Neural cell (in vitro differentiated cells): ENCODE measurements at regions not wholly inside any gene's neighbourhood (a gene's known extent, or its start where the extent isn't known, plus 50 kb on each side); places are given as distances from the start of the nearest gene placed in this dataset.

Source experiments
- H2AFZ ChIP-seq: fragments of 200-600, 300-800 bp; sonication (generic), shearing (Covaris generic); 2 replicates; pipeline ENCODE4 v1.6.0; 2014; ENCODE audit warnings: low read depth, mild to moderate bottlenecking, antibody characterized with exemption, low read length, moderate library complexity
- H3F3A ChIP-seq: fragments of 200-600 bp; shearing (Covaris generic); 2 replicates; pipeline ENCODE4 v1.6.1; 2016; ENCODE audit warnings: mild to moderate bottlenecking, moderate library complexity, mixed read lengths, antibody characterized with exemption, low read length; ENCODE audit not compliant: insufficient read depth, poor library complexity, severe bottlenecking
- H3K27ac ChIP-seq: fragments of 200-600, 300-800 bp; sonication (generic), shearing (Covaris generic); 2 replicates; pipeline ENCODE4 v1.5.1; 2014; ENCODE audit warnings: mild to moderate bottlenecking, low read length, moderate library complexity
- H3K27me3 ChIP-seq: fragments of 300-800, 200-600 bp; sonication (generic), shearing (Covaris generic); 2 replicates; pipeline ENCODE4 v1.6.0; 2014; ENCODE audit warnings: mild to moderate bottlenecking, low read depth, low read length, moderate library complexity; ENCODE audit not compliant: insufficient read depth
- H3K36me3 ChIP-seq: fragments of 300-800, 200-600 bp; sonication (generic), shearing (Covaris generic); 2 replicates; pipeline ENCODE4 v1.5.1; 2014; ENCODE audit warnings: mild to moderate bottlenecking, antibody characterized with exemption, low read length, moderate library complexity; ENCODE audit not compliant: insufficient read depth
- H3K4me2 ChIP-seq: fragments of 300-800, 200-600 bp; sonication (generic), shearing (Covaris generic); 2 replicates; pipeline ENCODE4 v1.6.0; 2014; ENCODE audit warnings: mild to moderate bottlenecking, low read length
- H3K4me3 ChIP-seq: fragments of 300-800, 200-600 bp; sonication (generic), shearing (Covaris generic); 2 replicates; pipeline ENCODE4 v1.5.1; 2014; ENCODE audit warnings: mild to moderate bottlenecking, low read length, moderate library complexity
- H3K79me2 ChIP-seq: fragments of 200-600 bp; shearing (Covaris generic); replicated peaks from 2 replicates; pipeline ENCODE4 v1.6.0; 2014; ENCODE audit warnings: mild to moderate bottlenecking, low read length, moderate library complexity; ENCODE audit not compliant: insufficient read depth
- H3K9ac ChIP-seq: fragments of 300-800, 200-600 bp; sonication (generic), shearing (Covaris generic); 2 replicates; pipeline ENCODE4 v1.6.1; 2016; ENCODE audit warnings: mild to moderate bottlenecking, low read length, mixed read lengths
- H3K9me2 ChIP-seq: fragments of 200-600 bp; shearing (Covaris generic); 2 replicates; pipeline ENCODE4 v1.6.1; 2016; ENCODE audit warnings: mild to moderate bottlenecking, low read length, mixed read lengths; ENCODE audit not compliant: insufficient read depth
- H3K9me3 ChIP-seq: fragments of 200-600, 300-800 bp; sonication (generic), shearing (Covaris generic); 2 replicates; pipeline ENCODE4 v1.6.1; 2016; ENCODE audit warnings: mild to moderate bottlenecking, mixed run types, low read length, moderate library complexity, mixed read lengths
- H4K20me1 ChIP-seq: fragments of 200-600 bp; shearing (Covaris generic); 2 replicates; pipeline ENCODE4 v1.6.1; 2016; ENCODE audit warnings: mild to moderate bottlenecking, mixed run types; ENCODE audit not compliant: insufficient read depth
- CTCF ChIP-seq: fragments of 450-650 bp; IDR thresholded peaks from 2 replicates; pipeline ENCODE4 v1.5.1; 2014; ENCODE audit warnings: antibody characterized with exemption, mild to moderate bottlenecking, moderate library complexity; ENCODE audit not compliant: poor library complexity, severe bottlenecking
- EP300 ChIP-seq: fragments of 450-650 bp; conservative IDR thresholded peaks from 2 replicates; pipeline ENCODE4 v1.6.1; 2014; ENCODE audit warnings: antibody characterized with exemption, mild to moderate bottlenecking, moderate library complexity; ENCODE audit not compliant: poor library complexity, severe bottlenecking
- EZH2 ChIP-seq: fragments of 200-600, 300-800 bp; shearing (Covaris generic), sonication (generic); IDR thresholded peaks from 2 replicates; pipeline ENCODE4 v1.6.1; 2014; ENCODE audit warnings: antibody characterized with exemption, low read length, borderline replicate concordance, mild to moderate bottlenecking; ENCODE audit not compliant: insufficient read depth, poor library complexity, severe bottlenecking
- MXI1 ChIP-seq: fragments of 450-650 bp; conservative IDR thresholded peaks from 2 replicates; pipeline ENCODE4 v1.6.1; 2014; ENCODE audit warnings: antibody characterized with exemption, mild to moderate bottlenecking; ENCODE audit not compliant: poor library complexity, severe bottlenecking
- POLR2AphosphoS5 ChIP-seq: IDR thresholded peaks from 2 replicates; pipeline ENCODE4 v1.6.1; 2012
- RAD21 ChIP-seq: fragments of 450-650 bp; conservative IDR thresholded peaks from 2 replicates; pipeline ENCODE4 v1.6.1; 2014; ENCODE audit warnings: antibody characterized with exemption, mild to moderate bottlenecking, moderate library complexity
- REST ChIP-seq: IDR thresholded peaks from 2 replicates; pipeline ENCODE4 v1.6.1; 2012; ENCODE audit warnings: borderline replicate concordance
- SMC3 ChIP-seq: fragments of 450-650 bp; conservative IDR thresholded peaks from 2 replicates; pipeline ENCODE4 v1.6.1; 2014; ENCODE audit warnings: antibody characterized with exemption, mild to moderate bottlenecking, moderate library complexity; ENCODE audit not compliant: poor library complexity
- TAF1 ChIP-seq: IDR thresholded peaks from 2 replicates; pipeline ENCODE4 v1.6.1; 2012; ENCODE audit warnings: low read depth

- no peak overlapping the region for H3K9ac ChIP-seq
- no peaks in the 10 kb centered on the region for H3K27me3 ChIP-seq
- H2AFZ ChIP-seq, result no peak overlapping the region
- H3K9me3 ChIP-seq, result no peaks in the 10 kb centered on the region
- H3F3A ChIP-seq, result no peaks in the 10 kb centered on the region
- no peak overlapping the region for H3K27ac ChIP-seq
- no peaks in the 10 kb centered on the region for H3K9me2 ChIP-seq
- H3K4me2 ChIP-seq, result no peak overlapping the region
- no peak for TF ChIP-seq EP300
- TF ChIP-seq REST, result no peak
- no peak for TF ChIP-seq EZH2
- no peak for TF ChIP-seq CTCF
- TF ChIP-seq POLR2AphosphoS5, result no peak
- TF ChIP-seq RAD21, result no peak
- no peak for TF ChIP-seq SMC3
- no peak for TF ChIP-seq TAF1
- H3K36me3 ChIP-seq, result no peaks in the 10 kb centered on the region
- H3K79me2 ChIP-seq, result no peaks in the 10 kb centered on the region
- H4K20me1 ChIP-seq, result no peaks in the 10 kb centered on the region
- no peak overlapping the region for H3K4me3 ChIP-seq
These were observed 124.7 kb downstream of the PAPOLA start for GRCh38 chr14:96626916-96627315.

- Histone ChIP-seq H4K20me1 (no peaks in the 10 kb centered on the region), H3K27ac (no peak overlapping the region), H3K4me3 (no peak overlapping the region), H3K36me3 (no peaks in the 10 kb centered on the region), H2AFZ (no peak overlapping the region), H3K4me2 (no peak overlapping the region), H3K27me3 (no peaks in the 10 kb centered on the region), H3F3A (no peaks in the 10 kb centered on the region), H3K9me3 (no peaks in the 10 kb centered on the region), H3K9ac (no peak overlapping the region), H3K79me2 (no peaks in the 10 kb centered on the region), H3K9me2 (no peaks in the 10 kb centered on the region)
- no peak for TF ChIP-seq CTCF
- no peak for TF ChIP-seq REST
- TF ChIP-seq RAD21, result no peak
- TF ChIP-seq SMC3, result no peak
- TF ChIP-seq EP300, result no peak
- no peak for TF ChIP-seq EZH2
- TF ChIP-seq POLR2AphosphoS5, result no peak
- no peak for TF ChIP-seq MXI1
- TF ChIP-seq TAF1, result no peak
These were observed 125.2 kb downstream of the PAPOLA start for GRCh38 chr14:96627386-96627785.
